Fibroblast of peridontal ligament (primary cell): ENCODE measurements at regions not wholly inside any gene's neighbourhood (a gene's known extent, or its start where the extent isn't known, plus 50 kb on each side); places are given as distances from the start of the nearest gene placed in this dataset.
"Not testable (repeated sequence)": the region's sequence is repeated elsewhere in the genome, so short reads cannot be mapped to it uniquely, and the experiment has no call there.

Experiments used
- DNase-seq: peaks from one replicate; pipeline ENCODE4 v3.0.0-alpha.2; 2010; ENCODE audit errors: extremely low read depth

- no peak for DNase-seq
Measured at GRCh38 chr5:121478636-121479035, 373.0 kb upstream of the FTMT start.

- no peak for DNase-seq
Measured at GRCh38 chr5:121479337-121479736, 372.3 kb upstream of the FTMT start.

- DNase-seq: no peak
Measured at GRCh38 chr5:121485281-121485680, 366.4 kb upstream of the FTMT start.

GRCh38 chr5:121485999-121486398 lies 365.7 kb upstream of the FTMT start:
- DNase-seq: not testable (repeated sequence)

- DNase-seq: no peak
Measured at GRCh38 chr5:121489972-121490371, 361.7 kb upstream of the FTMT start.

- peak; percentile 31 for DNase-seq
Measured at GRCh38 chr5:121497176-121497575, 354.5 kb upstream of the FTMT start.

- no peak for DNase-seq
Measured at GRCh38 chr5:121500310-121500709, 351.4 kb upstream of the FTMT start.

- peak; percentile 25 for DNase-seq
Measured at GRCh38 chr5:121503111-121503840, 348.4 kb upstream of the FTMT start.

- no peak for DNase-seq
Measured at GRCh38 chr5:121516997-121517396, 334.7 kb upstream of the FTMT start.

- DNase-seq: peak; percentile 19
Measured at GRCh38 chr5:121525706-121526105, 326.0 kb upstream of the FTMT start.

GRCh38 chr5:121526908-121527307 lies 324.8 kb upstream of the FTMT start:
- no peak for DNase-seq

- no peak for DNase-seq
Measured at GRCh38 chr5:121533814-121534213, 317.9 kb upstream of the FTMT start.

GRCh38 chr5:121550989-121551388 lies 300.7 kb upstream of the FTMT start:
- no peak for DNase-seq

GRCh38 chr5:121559832-121560231 lies 291.9 kb upstream of the FTMT start:
- DNase-seq: no peak

- peak; percentile 13 for DNase-seq
Measured at GRCh38 chr5:121572061-121572460, 279.6 kb upstream of the FTMT start.

GRCh38 chr5:121573721-121574382 lies 277.8 kb upstream of the FTMT start:
- DNase-seq: peak; percentile 2

GRCh38 chr5:121581588-121581987 lies 270.1 kb upstream of the FTMT start:
- no peak for DNase-seq

- no peak for DNase-seq
Measured at GRCh38 chr5:121596882-121597281, 254.8 kb upstream of the FTMT start.

GRCh38 chr5:121608826-121609225 lies 242.9 kb upstream of the FTMT start:
- DNase-seq: no peak

GRCh38 chr5:121624035-121624434 lies 227.6 kb upstream of the FTMT start:
- no peak for DNase-seq

- peak; percentile 3 for DNase-seq
Measured at GRCh38 chr5:121628783-121629182, 222.9 kb upstream of the FTMT start.

GRCh38 chr5:121630402-121630801 lies 221.3 kb upstream of the FTMT start:
- DNase-seq: peak; percentile 60

- DNase-seq: no peak
Measured at GRCh38 chr5:121634946-121635345, 216.7 kb upstream of the FTMT start.
